Epithelial cell of esophagus (primary cell): ENCODE measurements at regions not wholly inside any gene's neighbourhood (a gene's known extent, or its start where the extent isn't known, plus 50 kb on each side); places are given as distances from the start of the nearest gene placed in this dataset.
"Not testable (repeated sequence)": the region's sequence is repeated elsewhere in the genome, so short reads cannot be mapped to it uniquely, and the experiment has no call there.

Source experiments
- DNase-seq: peaks from one replicate; pipeline ENCODE4 v3.0.0; 2010; ENCODE audit warnings: low read depth
- H3K4me3 ChIP-seq: 2 replicates; pipeline ENCODE4 v1.5.1; 2011; ENCODE audit warnings: mild to moderate bottlenecking, low read length, control low read depth
- CTCF ChIP-seq: IDR thresholded peaks from 2 replicates; pipeline ENCODE4 v1.5.1; 2011; ENCODE audit warnings: low read depth, mild to moderate bottlenecking, low read length, control low read depth, inconsistent platforms; ENCODE audit not compliant: insufficient read depth; ENCODE audit errors: missing control alignments

DNA sequence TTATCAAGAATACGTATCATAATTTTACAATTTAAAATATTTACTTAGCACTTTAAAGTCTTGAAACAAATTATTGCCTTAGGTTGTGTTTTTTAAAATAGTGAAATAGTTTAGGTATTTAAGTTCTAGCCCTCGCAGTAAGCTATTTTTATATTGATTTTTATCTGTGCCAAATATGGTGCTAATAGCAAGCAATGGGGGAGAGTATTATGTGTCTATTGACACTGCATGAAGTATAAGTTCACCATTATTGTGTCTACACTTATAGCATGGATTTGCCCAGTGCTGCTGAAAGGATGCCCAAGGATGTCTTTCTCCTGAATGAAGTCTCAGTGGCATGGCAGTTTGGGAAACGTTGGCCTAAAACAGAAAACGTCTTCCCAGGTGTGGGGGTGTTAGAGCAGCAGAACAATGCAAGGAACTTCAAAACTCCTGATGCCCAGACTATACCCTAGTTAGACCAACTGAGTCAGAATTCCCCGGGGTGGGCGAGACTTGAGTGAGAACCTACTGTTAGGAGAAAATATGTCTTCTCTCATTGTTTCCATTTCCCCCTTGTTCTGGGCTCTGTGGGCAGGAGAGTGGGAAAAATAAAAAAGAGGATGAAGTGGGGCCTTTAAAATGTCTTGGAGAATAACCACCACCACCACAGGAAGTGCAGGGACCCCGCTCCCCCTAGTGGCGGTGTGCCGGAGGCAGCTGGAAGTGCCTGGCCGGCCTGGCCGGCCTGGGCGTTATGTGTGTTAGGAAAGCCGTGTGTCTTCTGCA lies 104.2 kb upstream of the SLC7A14 start:
- peak; percentile 57 for TF ChIP-seq CTCF
- DNase-seq = peak; percentile 44
- H3K4me3 ChIP-seq = no peak overlapping the region

DNA sequence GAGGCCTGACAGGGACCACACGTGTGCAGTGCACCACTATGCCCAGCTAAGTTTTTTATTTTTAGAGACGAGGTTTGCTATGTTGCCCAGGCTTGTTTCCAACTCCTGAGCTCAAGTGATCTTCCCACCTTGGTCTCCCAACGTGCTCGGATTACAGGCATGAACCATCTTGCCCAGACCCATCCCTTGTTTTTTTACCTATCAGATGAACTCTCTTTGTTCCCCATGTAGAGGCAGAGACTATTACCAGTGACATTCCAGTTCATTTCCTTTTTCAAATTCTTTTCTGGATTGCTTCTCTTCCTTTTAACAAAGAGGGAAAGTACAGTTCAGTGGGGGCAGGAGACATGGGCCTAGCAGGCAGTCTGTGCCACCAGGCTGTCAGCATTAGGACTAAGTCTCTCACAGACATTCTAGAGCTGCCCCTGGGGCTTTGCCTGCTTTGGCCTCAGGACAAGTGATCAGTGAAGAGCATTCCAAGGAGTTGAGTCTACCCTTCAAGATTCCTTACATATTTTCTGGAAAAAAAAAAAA lies 103.5 kb upstream of the SLC7A14 start:
- TF ChIP-seq CTCF = no peak
- no peak overlapping the region for H3K4me3 ChIP-seq
- DNase-seq = peak; percentile 97

- H3K4me3 ChIP-seq, DNase-seq: not testable (repeated sequence)
Observed at GRCh38 chr3:170688222-170688621, 102.3 kb upstream of the SLC7A14 start.

- no peak for TF ChIP-seq CTCF
- no peak for DNase-seq
- no peak overlapping the region for H3K4me3 ChIP-seq
Observed at GRCh38 chr3:170680593-170680992, 94.7 kb upstream of the SLC7A14 start.

DNA sequence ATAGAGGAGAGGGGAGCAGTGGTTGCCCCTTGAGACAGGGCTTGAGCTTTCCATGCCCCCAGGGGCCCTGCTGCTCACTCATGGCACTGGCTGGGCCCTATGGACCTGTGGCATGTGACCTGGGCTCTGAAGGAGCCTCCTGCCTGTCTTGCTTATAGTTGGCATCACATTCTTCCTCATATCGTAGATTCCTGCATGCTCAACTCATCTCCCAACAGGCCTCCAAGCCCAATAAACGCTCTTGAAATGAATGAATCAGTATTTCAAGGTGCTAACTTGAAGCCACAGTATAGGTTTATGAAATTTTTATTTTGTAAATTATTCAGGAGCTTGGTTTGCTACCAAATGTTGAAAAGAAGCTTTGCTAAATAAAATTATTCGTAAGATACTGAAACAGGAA lies 93.3 kb upstream of the SLC7A14 start:
- DNase-seq = peak; percentile 27
- no peak overlapping the region for H3K4me3 ChIP-seq
- no peak for TF ChIP-seq CTCF

DNA sequence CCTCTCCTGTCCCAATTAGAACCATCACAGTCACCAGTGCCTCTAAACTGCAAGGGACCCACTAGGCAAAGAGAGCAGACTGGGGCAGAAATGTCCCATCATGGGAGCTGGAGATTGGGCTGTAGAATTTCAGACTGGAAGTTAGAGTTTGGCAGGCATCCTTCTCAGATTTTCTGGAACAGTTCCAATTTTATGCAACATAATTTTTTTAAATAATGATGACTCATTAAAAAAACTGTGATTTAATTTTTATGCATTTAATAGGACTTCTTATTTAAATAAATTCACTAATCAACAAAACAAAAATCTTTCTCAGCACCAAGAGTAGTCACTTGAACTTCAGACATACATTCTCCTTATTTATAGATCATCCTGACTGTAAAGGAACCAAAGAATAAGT lies 84.6 kb upstream of the SLC7A14 start:
- no peak overlapping the region for H3K4me3 ChIP-seq
- DNase-seq = no peak
- TF ChIP-seq CTCF = no peak

GRCh38 chr3:170662986-170663385 lies 77.1 kb upstream of the SLC7A14 start:
- DNase-seq, H3K4me3 ChIP-seq: not testable (repeated sequence)

DNA sequence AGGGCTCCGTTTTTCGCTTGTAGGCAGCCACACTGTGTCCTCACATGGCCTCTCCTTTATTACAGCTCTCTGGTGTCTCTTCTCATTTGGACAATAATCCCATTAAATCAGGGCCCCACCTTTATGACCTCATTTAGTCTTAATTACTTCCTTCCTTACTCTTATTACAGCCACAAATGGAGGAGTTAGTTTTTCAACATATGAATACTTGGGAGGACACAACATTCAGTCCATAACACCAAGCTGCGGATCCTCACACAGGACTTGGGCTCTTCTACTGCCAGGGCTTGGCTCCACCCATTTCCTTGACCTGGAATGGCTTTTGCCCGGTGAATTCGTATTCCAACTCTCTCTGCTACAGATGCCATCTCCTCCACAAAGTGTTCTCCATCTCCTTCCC lies 74.3 kb upstream of the SLC7A14 start:
- no peak overlapping the region for H3K4me3 ChIP-seq
- TF ChIP-seq CTCF = no peak
- DNase-seq = no peak
